ENCODE measurements at regions not wholly inside any gene's neighbourhood (a gene's known extent, or its start where the extent isn't known, plus 50 kb on each side); places are given as distances from the start of the nearest gene placed in this dataset.

DNA sequence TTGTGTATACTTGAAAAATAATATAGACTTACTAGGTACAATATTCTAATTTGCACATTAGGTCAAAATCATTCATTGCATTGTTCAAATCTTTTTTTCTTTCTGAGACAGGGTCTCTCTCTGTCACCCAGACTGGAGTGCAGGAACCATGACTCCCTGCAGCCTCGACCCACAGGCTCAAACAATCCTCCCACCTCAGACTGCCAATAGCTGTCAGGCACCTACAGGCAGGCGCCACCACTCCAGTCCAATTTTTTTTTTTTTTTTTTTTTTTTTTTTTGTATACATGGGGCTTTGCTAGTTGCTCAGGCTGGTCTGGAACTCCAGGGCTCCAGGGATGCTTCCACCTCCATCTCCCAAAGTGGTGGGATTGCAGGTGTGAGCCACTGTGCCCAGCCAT, 656.9 kb downstream of the KCNT2 start:
- H3K4me1 ChIP-seq (ENCODE audit: insufficient read depth, low read length) = no peaks in the 10 kb centered on the region
- H3K27me3 ChIP-seq (ENCODE audit: insufficient read depth, low read length) = no peaks in the 10 kb centered on the region
- no peak overlapping the region for H3K4me3 ChIP-seq (ENCODE audit: low read length)
- no peaks in the 10 kb centered on the region for H3K9me3 ChIP-seq (ENCODE audit: low read depth, low read length)

DNA sequence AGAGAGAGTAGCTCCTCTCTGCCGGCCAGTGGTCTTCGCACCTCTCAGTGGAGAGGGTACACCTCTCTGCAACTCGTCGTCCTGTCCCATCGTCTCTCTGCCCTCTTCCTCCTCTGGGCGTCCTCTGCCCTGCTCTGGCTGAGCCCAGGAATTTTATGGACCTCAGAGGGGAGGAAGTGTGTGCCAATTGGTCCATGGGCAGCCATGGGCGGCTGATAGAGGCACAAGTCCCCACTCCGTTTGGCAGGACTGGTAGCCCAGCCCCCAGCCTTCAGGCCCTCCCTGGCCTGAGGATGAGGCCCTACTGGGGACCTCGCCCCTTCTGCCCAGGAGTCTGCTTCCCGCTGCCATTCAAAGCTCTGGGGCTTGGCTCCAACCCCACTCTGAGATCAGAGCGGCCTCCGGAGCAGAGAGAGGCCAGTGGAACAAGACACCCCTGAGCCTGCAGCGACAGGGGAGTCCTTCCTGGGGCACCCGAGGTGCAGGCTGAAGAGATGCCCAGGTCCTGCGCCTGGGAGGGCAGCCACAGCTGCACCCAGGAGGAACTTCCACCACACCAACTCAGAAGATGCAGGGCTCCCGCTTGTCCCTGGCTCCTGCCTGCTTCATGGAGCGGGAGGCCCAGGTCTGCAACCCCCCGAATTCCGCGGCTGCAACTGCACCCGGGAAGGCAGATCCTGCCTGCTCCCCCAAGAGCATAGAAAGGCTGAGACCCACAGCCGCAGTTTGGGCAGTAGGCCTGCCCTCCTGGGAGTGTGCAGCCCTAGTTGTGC, 659.9 kb downstream of the KCNT2 start:
- Histone ChIP-seq H3K4me1 (ENCODE audit: insufficient read depth, low read length) (no peaks in the 10 kb centered on the region), H3K27me3 (ENCODE audit: insufficient read depth, low read length) (no peaks in the 10 kb centered on the region), H3K4me3 (ENCODE audit: low read length) (no peak overlapping the region), H3K9me3 (ENCODE audit: low read depth, low read length) (no peaks in the 10 kb centered on the region)

- Histone ChIP-seq H3K4me1 (ENCODE audit: insufficient read depth, low read length) (no peaks in the 10 kb centered on the region), H3K4me3 (ENCODE audit: low read length) (no peak overlapping the region), H3K27me3 (ENCODE audit: insufficient read depth, low read length) (no peaks in the 10 kb centered on the region), H3K9me3 (ENCODE audit: low read depth, low read length) (no peaks in the 10 kb centered on the region)
Observed at GRCh38 chr1:195946500-195946899, 661.7 kb downstream of the KCNT2 start.

GRCh38 chr1:195941795-195942194, 666.4 kb downstream of the KCNT2 start:
- H3K4me3 ChIP-seq (ENCODE audit: low read length) = no peak overlapping the region
- H3K27me3 ChIP-seq (ENCODE audit: insufficient read depth, low read length) = no peaks in the 10 kb centered on the region
- H3K4me1 ChIP-seq (ENCODE audit: insufficient read depth, low read length) = no peaks in the 10 kb centered on the region
- H3K9me3 ChIP-seq (ENCODE audit: low read depth, low read length) = no peaks in the 10 kb centered on the region

DNA sequence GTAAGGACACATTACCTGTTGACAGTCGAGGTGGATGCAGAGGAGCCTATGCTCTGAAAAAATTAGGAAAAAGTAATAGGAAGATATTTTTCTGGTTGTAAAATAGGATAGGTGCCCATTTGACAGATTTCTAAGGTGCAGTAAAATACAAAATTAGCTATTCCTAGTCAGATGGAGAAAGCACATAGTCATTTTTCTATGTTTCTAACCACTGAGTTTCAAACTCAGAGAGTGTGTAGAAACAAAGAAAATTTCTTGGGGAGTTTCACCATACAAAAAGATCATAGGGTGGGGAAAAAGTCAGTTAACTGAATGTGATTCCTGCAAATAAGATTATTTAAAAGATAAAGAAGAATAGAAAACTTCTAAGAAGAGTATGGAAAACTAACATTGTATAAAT, 666.9 kb downstream of the KCNT2 start:
- no peaks in the 10 kb centered on the region for H3K27me3 ChIP-seq (ENCODE audit: insufficient read depth, low read length)
- H3K4me3 ChIP-seq (ENCODE audit: low read length) = no peak overlapping the region
- no peaks in the 10 kb centered on the region for H3K9me3 ChIP-seq (ENCODE audit: low read depth, low read length)
- H3K4me1 ChIP-seq (ENCODE audit: insufficient read depth, low read length) = no peaks in the 10 kb centered on the region

DNA sequence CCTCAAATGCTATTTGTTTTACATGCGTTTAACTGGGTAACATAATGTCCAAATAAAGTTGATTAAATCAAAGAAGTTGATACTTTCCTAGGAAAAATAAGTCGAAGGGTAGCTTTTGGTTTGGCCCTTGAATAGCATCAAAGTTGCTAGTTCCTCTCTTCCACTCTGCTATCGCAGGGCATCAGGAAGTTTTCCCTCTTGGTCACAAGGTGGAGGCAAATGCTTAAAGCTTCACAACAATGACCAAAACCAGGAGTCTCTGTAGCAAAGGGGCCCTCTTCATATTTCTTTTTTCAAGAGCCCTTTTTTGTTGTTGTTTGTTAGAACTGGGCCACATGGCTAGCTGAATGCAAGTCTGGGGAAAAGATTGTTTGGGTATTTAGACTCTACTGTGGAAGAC, 668.4 kb downstream of the KCNT2 start:
- H3K4me1 ChIP-seq (ENCODE audit: insufficient read depth, low read length) = no peaks in the 10 kb centered on the region
- no peaks in the 10 kb centered on the region for H3K27me3 ChIP-seq (ENCODE audit: insufficient read depth, low read length)
- H3K9me3 ChIP-seq (ENCODE audit: low read depth, low read length) = no peaks in the 10 kb centered on the region
- H3K4me3 ChIP-seq (ENCODE audit: low read length) = no peak overlapping the region

DNA sequence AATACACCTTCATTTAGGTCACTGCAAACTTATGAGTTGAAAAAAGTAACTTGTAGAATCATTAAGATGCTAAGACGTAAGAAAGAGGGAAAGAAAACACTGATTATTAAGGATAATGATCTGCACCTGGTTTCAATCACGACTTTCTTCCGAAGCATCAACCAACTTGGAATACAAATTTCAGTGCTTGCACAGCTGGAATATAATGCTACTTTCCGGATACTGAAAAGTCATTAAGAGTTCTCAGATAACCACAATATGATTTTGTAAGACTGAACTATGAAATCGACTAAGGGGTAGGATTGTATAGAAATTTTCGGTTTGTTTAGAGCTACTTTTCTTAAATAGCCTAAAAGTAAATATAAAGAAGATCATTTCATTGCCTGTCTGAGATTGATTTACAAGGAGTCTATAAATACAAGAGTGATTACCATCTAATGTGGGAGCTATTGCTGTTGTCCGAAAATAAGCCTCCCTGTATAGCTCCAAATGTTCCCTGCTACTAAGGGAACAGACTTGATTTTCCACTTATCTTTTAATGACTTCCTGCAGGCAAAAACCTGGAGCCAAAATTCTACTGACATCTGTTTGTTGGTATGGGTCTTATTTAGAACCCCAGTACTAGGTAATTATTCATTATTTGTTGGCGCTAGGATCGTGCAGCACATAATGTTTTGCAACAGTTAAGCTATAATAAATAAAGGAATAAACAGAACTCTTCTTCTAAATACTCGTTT, 673.3 kb downstream of the KCNT2 start:
- no peaks in the 10 kb centered on the region for H3K27me3 ChIP-seq (ENCODE audit: insufficient read depth, low read length)
- H3K4me1 ChIP-seq (ENCODE audit: insufficient read depth, low read length) = no peaks in the 10 kb centered on the region
- no peaks in the 10 kb centered on the region for H3K9me3 ChIP-seq (ENCODE audit: low read depth, low read length)
- no peak overlapping the region for H3K4me3 ChIP-seq (ENCODE audit: low read length)

DNA sequence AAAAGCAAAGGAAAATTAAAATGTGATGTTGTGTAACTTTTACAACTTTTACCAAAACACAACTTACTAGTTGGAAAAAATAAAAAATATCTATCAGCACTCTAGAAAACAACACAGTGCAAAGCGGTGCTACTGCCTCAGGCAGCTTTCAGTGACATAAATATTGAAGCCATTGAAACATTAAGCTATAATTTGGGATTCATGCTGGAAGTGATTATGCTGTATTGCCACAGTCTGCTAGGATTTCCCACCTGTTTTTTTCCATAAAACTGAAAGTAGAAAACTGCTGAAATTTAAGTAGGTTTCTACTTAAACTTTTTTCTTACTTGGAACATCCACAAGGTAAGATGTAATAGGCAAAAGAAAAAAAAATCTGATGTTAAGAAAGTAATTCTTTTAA, 674.4 kb downstream of the KCNT2 start:
- Histone ChIP-seq H3K4me1 (ENCODE audit: insufficient read depth, low read length) (no peaks in the 10 kb centered on the region), H3K4me3 (ENCODE audit: low read length) (no peak overlapping the region), H3K9me3 (ENCODE audit: low read depth, low read length) (no peaks in the 10 kb centered on the region), H3K27me3 (ENCODE audit: insufficient read depth, low read length) (no peaks in the 10 kb centered on the region)

GRCh38 chr1:195915826-195916225, 692.4 kb downstream of the KCNT2 start:
- no peaks in the 10 kb centered on the region for H3K27me3 ChIP-seq (ENCODE audit: insufficient read depth, low read length)
- no peak overlapping the region for H3K4me3 ChIP-seq (ENCODE audit: low read length)
- no peaks in the 10 kb centered on the region for H3K9me3 ChIP-seq (ENCODE audit: low read depth, low read length)
- H3K4me1 ChIP-seq (ENCODE audit: insufficient read depth, low read length) = no peaks in the 10 kb centered on the region

DNA sequence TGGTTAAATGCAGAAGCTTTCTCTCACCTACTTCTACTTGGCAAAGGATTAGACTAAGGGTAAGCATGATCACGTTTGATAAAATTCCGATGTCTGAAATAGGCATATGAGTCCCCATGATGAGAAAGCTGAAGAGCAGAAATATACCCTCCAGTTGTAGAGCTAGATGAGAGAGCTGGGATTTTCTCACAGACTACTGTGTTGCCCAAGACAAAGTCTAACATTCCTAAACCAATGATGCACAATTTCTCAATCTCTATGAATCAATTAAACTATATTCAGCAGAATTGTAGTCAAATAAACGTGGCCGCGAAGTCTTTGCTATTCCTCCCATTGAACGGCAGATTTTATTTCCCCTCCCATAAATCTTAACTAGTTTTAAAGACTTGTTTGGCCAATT, 699.2 kb downstream of the KCNT2 start:
- Histone ChIP-seq H3K9me3 (ENCODE audit: low read depth, low read length) (no peaks in the 10 kb centered on the region), H3K4me3 (ENCODE audit: low read length) (no peak overlapping the region), H3K27me3 (ENCODE audit: insufficient read depth, low read length) (no peaks in the 10 kb centered on the region), H3K4me1 (ENCODE audit: insufficient read depth, low read length) (peaks cover 9% of the 10 kb centered on the region)

- no peaks in the 10 kb centered on the region for H3K27me3 ChIP-seq (ENCODE audit: insufficient read depth, low read length)
- H3K4me3 ChIP-seq (ENCODE audit: low read length) = no peak overlapping the region
- peaks cover 9% of the 10 kb centered on the region for H3K4me1 ChIP-seq (ENCODE audit: insufficient read depth, low read length)
- no peaks in the 10 kb centered on the region for H3K9me3 ChIP-seq (ENCODE audit: low read depth, low read length)
Observed at GRCh38 chr1:195908121-195908520, 700.1 kb downstream of the KCNT2 start.

- Histone ChIP-seq H3K9me3 (ENCODE audit: low read depth, low read length) (no peaks in the 10 kb centered on the region), H3K4me3 (ENCODE audit: low read length) (no peak overlapping the region), H3K4me1 (ENCODE audit: insufficient read depth, low read length) (peaks cover 3% of the 10 kb centered on the region), H3K27me3 (ENCODE audit: insufficient read depth, low read length) (no peaks in the 10 kb centered on the region)
Observed at GRCh38 chr1:195903203-195903602, 705.0 kb downstream of the KCNT2 start.

DNA sequence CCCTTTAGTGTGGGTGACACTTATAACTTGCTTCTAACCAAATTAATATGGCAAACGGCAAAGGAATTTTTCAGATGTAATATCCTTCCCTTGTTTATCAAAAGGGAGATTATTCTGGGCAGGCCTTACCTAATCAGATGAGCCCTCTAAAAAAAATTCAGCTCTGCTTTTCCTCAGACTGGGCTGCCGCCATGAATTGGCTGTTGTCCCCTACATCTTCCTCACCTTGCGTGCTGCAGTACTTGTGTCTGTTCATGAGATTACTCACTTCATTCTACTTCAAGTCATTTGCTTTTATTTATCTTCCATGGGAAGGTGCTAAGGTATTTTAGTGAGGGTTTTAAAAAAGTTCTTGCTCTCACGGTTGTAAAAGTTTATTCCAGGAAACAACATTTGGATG, 705.5 kb downstream of the KCNT2 start:
- peaks cover 2% of the 10 kb centered on the region for H3K4me1 ChIP-seq (ENCODE audit: insufficient read depth, low read length)
- H3K4me3 ChIP-seq (ENCODE audit: low read length) = no peak overlapping the region
- H3K27me3 ChIP-seq (ENCODE audit: insufficient read depth, low read length) = no peaks in the 10 kb centered on the region
- no peaks in the 10 kb centered on the region for H3K9me3 ChIP-seq (ENCODE audit: low read depth, low read length)

- Histone ChIP-seq H3K27me3 (ENCODE audit: insufficient read depth, low read length) (no peaks in the 10 kb centered on the region), H3K4me1 (ENCODE audit: insufficient read depth, low read length) (no peaks in the 10 kb centered on the region), H3K4me3 (ENCODE audit: low read length) (no peak overlapping the region), H3K9me3 (ENCODE audit: low read depth, low read length) (no peaks in the 10 kb centered on the region)
Observed at GRCh38 chr1:195899762-195900352, 708.4 kb downstream of the KCNT2 start.

- Histone ChIP-seq H3K9me3 (ENCODE audit: low read depth, low read length) (no peaks in the 10 kb centered on the region), H3K27me3 (ENCODE audit: insufficient read depth, low read length) (no peaks in the 10 kb centered on the region), H3K4me1 (ENCODE audit: insufficient read depth, low read length) (no peaks in the 10 kb centered on the region), H3K4me3 (ENCODE audit: low read length) (no peak overlapping the region)
Observed at GRCh38 chr1:195898924-195899323, 709.3 kb downstream of the KCNT2 start.

Data from mononuclear cell (primary cell).